Neural crest cell (in vitro differentiated cells): ENCODE measurements at regions not wholly inside any gene's neighbourhood (a gene's known extent, or its start where the extent isn't known, plus 50 kb on each side); places are given as distances from the start of the nearest gene placed in this dataset.

Experiments
- DNase-seq: peaks from one replicate; pipeline ENCODE4 v3.0.0; 2021; ENCODE audit warnings: low read depth, mixed read lengths, low spot score
- H3K27ac Mint-ChIP-seq: one replicate; pipeline ENCODE4 v1.8.0; 2021; ENCODE audit warnings: mild to moderate bottlenecking, mixed read lengths; ENCODE audit not compliant: unreplicated experiment
- H3K27me3 Mint-ChIP-seq: 2 replicates; pipeline ENCODE4 v1.8.0; 2021; ENCODE audit warnings: low read depth, mild to moderate bottlenecking, mixed read lengths
- H3K36me3 Mint-ChIP-seq: 2 replicates; pipeline ENCODE4 v1.8.0; 2021; ENCODE audit warnings: low read depth, mild to moderate bottlenecking, mixed read lengths
- H3K4me1 Mint-ChIP-seq: 2 replicates; pipeline ENCODE4 v1.8.0; 2021; ENCODE audit warnings: mixed read lengths
- H3K4me3 Mint-ChIP-seq: one replicate; pipeline ENCODE4 v1.8.0; 2021; ENCODE audit warnings: mild to moderate bottlenecking, mixed read lengths
- H3K9me3 Mint-ChIP-seq: 2 replicates; pipeline ENCODE4 v1.8.0; 2021; ENCODE audit warnings: mixed read lengths
- CTCF ChIP-seq: fragments of 200-600 bp; sonication (generic); conservative IDR thresholded peaks from 2 replicates; pipeline ENCODE4 v1.5.0; 2021; ENCODE audit warnings: antibody characterized with exemption, mild to moderate bottlenecking

- no peak overlapping the region for H3K4me3 Mint-ChIP-seq
- peaks cover 6% of the 10 kb centered on the region for H3K9me3 Mint-ChIP-seq
- DNase-seq: no peak
- H3K36me3 Mint-ChIP-seq: no peaks in the 10 kb centered on the region
- no peak for TF ChIP-seq CTCF
- H3K4me1 Mint-ChIP-seq: peaks cover 22% of the 10 kb centered on the region
- no peak overlapping the region for H3K27ac Mint-ChIP-seq
- H3K27me3 Mint-ChIP-seq: no peaks in the 10 kb centered on the region
Measured at GRCh38 chr5:56543441-56544388, 271.6 kb upstream of the MAP3K1 start.

DNA sequence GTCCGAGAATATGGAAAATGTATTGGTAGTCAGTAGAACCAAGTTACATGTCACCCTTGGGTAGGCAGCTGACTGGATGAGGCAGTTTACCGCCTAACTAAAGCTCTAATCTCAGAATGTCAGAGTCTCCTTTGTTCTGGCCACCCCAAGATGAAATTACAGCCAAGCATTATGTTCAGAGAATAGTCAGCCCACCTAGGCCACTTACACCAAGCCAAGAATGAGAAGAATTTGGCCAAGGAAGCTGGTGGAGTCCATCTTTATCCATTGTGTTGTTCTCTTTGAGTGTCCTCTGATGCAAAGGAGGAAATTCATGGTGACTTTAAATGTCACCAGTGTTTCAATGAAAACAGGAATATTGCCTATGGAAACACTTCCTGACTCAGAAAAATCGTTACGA lies 275.1 kb upstream of the MAP3K1 start:
- Mint-ChIP-seq H3K36me3 (no peaks in the 10 kb centered on the region), H3K4me3 (no peak overlapping the region), H3K27ac (no peak overlapping the region), H3K27me3 (no peaks in the 10 kb centered on the region), H3K9me3 (peaks cover 8% of the 10 kb centered on the region), H3K4me1 (peaks cover 15% of the 10 kb centered on the region)
- no peak for DNase-seq
- no peak for TF ChIP-seq CTCF

DNA sequence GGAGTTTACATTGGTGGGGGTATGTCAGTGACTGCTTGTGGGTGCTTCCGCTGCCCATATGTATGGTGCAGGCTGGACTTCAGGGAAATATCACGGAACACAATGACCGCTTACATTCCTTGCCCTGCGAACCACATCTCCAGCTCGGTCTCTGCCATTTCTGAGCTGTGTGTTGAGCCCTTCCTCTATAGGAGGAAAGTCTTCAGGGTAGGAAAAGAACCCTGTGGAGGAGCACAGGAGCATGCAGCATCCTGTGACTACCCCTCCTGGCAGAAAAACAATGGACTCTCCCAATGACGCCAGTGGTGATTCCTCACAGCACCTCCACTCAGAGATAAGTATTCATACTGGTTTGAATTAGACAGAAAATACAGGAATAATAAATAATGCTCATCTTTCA lies 276.8 kb upstream of the MAP3K1 start:
- Mint-ChIP-seq H3K4me1 (peaks cover 8% of the 10 kb centered on the region), H3K27ac (no peak overlapping the region), H3K27me3 (no peaks in the 10 kb centered on the region), H3K9me3 (peaks cover 8% of the 10 kb centered on the region), H3K36me3 (no peaks in the 10 kb centered on the region), H3K4me3 (no peak overlapping the region)
- no peak for DNase-seq
- TF ChIP-seq CTCF: no peak

DNA sequence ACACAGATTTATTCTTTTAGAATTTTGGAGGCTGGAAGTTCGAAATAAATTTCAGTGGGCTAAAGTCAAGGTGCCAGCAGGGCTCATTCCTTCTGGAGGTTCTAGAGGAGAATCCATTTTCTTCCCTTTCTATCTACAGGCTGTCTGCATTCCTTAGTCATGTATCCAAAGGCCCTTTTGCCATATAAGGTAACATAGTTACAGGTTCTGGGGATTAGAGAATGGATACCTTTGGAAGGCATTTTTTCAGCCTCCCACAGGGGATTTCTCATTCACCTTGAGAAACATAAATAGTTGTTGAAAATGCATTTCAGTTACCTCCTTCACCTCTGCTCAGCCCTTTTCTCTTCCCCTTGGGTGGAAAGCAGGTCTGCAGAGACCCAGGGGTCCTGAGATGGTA lies 280.0 kb upstream of the MAP3K1 start:
- Mint-ChIP-seq H3K4me3 (no peak overlapping the region), H3K36me3 (no peaks in the 10 kb centered on the region), H3K27me3 (no peaks in the 10 kb centered on the region)

GRCh38 chr5:56534102-56534829 lies 281.1 kb upstream of the MAP3K1 start:
- Mint-ChIP-seq H3K9me3 (peaks cover 6% of the 10 kb centered on the region), H3K27ac (no peak overlapping the region), H3K4me1 (no peaks in the 10 kb centered on the region), H3K4me3 (no peak overlapping the region), H3K36me3 (no peaks in the 10 kb centered on the region), H3K27me3 (no peaks in the 10 kb centered on the region)
- TF ChIP-seq CTCF: no peak
- DNase-seq: no peak

More for the DNA sequence above, 280.0 kb upstream of the MAP3K1 start:
- H3K9me3 Mint-ChIP-seq: peaks cover 8% of the 10 kb centered on the region
- no peaks in the 10 kb centered on the region for H3K4me1 Mint-ChIP-seq
- DNase-seq: no peak
- H3K27ac Mint-ChIP-seq: no peak overlapping the region
- no peak for TF ChIP-seq CTCF
